DMS 273 treated with DMSO at 0.1 percent for 48 hours (cell line): ENCODE measurements at regions not wholly inside any gene's neighbourhood (a gene's known extent, or its start where the extent isn't known, plus 50 kb on each side); places are given as distances from the start of the nearest gene placed in this dataset.

Experiments
- DNase-seq: peaks from one replicate; lab custom pipeline; 2025; lab: John Stamatoyannopoulos, UW

DNA sequence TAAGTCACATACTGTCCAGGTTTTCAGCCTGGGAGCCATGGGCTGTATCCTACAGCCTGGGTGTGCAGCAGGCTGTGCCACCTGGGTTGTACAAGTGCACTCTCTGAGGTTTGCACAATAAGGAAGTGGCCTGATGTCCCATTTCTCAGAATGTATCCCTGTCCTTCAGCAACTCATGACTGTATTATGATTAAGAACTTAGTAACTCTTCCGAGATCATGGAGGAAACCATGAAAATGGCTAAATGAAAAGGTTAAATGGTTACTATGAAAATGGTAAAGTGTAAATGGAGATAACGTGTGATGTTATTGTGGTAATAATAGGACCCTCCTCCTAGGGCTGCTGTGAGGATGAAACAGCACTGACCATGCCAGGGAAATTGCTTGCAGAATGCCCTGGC lies 227.6 kb downstream of the ANKRD60 start:
- no peak for DNase-seq

DNA sequence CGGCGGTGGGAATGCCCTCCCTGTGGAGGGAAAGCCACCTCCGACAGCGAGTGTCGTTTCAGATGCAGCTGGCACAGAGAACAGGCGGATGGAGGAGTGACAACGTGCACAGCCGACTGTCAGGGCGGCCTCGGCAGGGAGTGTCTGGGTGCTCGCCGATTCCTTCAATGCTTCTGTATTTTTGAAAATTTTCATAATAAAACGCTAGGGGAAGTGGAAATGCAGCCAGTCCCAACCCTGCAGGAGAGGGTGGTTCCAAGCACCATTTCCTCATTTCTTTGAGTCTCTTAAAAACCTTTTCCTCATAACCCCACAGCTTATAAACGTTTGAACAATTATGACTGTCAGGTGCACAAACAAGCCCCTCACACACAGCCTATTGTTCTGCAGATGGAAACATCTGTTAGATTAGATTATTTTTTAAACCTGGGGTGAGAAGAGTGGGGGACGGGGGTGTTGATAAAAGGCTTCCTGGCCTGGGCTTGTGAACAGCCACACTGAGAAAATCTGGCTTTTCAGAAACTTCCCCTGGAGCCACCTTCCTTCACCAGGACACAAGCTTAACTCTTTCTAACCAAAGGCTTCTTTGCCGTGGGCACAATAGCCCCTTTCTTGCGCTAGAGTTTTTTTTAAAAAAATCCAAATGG lies 228.9 kb downstream of the ANKRD60 start:
- DNase-seq: no peak

DNA sequence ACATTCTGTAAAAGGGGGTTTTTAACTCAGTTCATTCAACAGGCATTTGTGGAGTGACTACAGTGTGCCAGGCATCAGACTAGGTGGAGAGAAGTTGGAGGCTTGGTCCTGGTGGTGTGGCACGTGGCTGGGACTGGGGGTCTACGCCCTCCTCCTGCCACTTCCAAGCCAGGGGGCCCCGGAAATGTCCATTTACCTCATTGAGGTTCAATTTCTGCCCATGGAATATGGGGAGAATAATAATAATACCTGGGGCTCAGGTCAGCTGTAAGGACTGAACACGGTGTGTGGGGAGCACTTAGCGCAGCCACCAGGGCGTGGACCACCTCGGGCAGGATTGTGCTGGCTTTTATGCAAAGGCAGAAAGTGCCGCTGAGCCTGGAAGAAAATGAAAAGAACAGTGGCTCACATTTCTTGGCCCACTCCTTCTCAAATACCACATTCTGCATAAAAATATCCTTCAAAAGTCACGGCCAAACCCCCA lies 229.4 kb downstream of the ANKRD60 start:
- no peak for DNase-seq

DNA sequence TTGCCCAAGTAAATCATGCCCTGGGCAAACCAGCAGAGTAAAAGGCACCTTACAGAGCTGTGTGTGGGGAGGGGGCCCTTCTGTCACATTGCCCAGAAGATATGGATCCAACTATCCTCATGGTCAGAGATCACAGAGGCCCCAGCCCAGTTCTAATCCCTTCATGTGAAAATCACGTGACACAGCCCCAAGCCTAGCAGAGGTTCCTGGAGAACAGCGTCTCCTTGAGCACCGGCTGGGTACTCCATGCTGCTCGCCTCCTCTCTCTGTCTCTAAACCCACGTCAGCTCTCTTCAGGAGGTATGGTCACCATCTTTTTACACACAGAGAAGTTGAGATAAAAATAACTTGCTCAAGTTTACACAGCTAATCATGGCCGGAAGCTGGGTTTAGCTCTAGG lies 230.2 kb downstream of the ANKRD60 start:
- DNase-seq: no peak

DNA sequence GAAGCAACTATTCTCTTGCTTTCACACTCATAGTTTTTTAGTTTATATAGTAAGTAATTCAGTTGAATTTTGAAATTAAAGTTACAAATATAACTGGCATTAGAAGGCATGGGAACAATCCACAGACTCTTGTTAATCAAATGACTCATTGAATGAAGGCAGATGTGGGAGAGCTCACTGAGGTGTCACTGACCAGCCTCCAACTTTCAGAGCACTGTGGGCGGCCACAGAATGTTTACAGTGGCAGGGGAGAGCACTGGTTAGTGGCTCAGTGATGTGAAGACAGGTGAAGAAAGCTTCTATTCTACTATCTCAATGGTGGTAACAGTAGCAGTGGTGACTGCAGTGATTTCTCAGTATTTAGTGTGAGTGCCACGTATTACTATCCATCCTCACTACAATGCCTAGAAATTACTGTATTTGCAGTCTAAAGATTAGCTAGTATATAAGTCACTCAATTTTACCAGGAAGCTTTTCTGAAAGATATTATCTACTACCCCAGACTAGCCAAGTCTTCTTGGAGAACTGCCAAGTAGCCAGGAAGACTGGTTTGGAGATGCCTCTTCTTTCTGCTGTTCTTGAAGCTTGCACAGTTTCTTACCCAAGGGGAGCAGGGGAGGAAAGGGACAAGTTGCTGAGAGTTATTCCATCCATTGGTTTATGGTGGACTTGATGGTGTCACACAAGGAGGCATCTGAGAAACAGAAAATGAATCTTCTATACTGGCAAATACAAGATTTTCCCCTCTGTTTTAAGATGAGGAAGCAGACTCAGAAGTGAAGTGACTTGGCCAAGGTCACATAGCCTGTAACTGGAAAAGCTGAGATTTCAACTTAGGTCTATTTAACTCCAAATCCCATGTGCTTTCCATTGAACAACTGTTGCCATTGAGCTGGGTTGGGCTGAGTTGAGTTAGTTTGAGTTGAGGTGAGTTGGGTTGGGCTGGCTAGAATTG lies 231.2 kb downstream of the ANKRD60 start:
- DNase-seq: no peak

DNA sequence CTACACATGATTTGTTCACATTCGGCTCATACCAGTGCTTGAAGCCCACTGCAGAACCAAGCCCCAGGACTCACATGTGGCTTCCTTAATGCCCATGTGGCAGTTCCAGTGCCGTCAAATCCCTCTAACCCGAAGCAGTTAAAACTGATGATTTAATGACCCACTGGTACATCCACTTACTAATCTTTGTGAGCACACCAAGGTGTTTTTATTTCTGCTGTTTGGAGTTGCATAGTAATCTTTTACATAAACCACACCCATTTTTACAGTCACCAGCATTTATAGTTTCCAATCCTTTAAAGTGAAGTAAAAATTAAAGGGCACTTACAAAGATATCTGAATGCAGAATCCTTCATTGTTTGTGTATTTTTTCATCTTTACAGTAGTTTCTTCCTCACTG lies 232.0 kb downstream of the ANKRD60 start:
- DNase-seq: no peak

DNA sequence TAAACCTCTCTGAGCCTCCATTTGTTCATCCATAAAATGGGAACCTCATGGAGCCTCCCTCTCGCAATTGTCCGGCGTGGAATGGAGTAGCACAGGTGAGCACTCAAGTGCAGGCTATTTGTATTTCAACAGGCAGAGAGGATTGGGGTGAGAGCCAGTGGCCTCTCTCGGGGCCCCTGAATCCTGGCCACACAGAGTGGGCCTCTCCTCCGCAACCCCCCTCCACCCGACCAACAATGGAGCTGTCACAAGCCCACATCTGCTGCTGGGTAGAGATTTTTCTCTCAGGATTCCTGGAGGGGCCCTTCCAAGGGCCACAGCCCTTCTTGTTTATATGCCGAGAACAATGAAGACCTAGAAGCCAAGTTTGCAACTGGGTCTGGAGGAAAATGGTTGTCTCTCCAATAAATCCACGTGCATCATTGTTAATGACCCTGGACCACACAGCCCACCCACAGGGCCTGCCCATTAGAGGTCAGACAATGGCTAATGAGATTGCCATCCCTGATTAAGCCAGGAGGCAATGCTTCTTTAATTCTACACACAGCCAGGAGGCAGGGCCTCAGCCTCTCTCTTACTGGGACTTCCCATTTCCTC lies 233.0 kb downstream of the ANKRD60 start:
- DNase-seq: no peak

DNA sequence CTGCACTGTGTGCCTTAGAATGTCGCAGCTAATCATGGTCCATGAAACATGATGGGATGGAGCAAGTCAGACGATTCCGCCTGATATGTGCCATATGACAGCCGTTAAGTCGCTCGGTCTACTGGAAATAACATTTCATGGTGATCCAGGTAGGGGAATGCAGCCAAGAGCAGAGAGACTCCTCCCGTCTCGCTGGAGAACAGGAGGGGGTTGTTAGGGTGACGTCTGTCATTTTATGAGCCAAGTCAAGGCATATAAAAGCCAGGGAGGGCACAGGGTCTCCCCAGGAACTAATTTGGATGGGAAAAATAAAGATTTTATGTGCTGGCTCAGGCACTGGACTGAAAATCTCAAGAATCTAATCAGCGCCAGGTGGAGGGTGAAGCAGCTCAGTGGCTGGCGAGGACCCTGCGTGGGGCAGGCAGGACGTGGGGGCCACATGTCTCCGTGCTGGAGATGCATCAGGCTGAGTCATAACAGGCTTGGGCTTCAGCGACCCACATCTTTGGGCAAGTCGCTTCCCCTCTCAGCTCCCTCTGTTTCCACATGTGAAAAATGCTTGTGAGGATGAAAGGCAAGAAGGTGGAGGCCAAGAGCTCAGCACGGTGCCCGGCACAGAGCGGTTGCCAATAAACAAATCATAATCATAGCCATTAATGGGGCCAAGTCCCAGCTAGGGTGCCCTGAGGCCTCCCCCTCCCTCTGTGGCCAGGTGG lies 234.6 kb downstream of the ANKRD60 start:
- DNase-seq: no peak

DNA sequence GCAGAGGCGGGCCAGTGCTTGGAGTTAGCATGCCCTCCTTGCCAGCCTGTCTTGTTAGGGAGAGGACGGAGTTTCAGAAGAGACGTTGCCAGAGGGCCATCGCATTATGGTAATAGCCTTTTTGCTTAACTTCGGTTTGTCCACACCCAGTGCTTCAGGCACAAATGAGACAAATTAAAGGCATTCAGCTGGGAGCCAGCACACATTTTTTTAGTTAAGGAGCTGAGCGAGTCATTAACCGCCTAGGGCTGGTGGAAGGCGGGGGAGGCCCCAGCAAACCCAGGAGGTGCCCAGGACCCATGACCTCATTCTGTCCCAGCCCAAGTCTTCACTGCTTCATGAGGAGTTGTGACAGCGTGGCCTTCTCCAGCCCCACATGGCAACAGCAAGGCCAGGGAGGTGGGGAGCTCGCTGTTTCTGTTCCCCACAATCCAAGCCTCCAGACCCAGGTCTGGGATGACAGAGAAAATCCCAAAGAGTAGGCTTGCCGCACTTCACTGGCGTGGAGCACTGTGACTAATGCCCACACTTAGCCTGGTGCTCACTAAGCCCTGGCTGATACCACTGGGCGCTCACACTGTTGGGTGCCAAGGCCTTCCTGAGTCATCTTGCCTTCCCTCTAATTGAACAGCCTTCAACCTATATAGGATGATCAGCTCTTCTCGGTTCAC lies 237.1 kb downstream of the ANKRD60 start:
- DNase-seq: no peak

DNA sequence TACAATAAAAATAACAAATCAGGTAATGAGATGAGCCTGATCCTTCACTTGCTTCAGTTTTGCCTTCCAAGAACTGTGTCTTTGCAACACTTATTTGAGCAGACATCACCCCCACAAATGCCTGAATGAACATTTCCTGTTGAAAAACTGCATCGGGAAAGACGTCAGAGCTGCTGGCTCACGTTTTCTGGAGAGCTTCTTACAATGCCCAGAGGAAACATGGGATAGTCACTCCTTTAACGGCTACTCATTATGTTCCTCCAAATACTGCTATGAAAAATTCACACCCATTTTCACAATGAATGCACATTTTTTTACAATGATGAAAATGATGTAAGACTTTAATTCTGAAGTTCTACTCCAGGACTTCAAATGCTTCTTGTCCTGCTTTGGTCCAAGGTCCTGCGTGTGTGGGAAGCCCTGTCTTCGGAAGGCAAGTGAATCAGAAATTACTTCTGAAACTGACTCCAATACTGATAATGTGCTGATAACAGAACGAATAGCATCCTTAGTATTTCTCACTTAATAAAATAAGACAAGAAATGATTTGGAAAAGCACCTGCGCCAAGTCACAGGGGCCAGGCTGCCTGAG lies 238.0 kb downstream of the ANKRD60 start:
- no peak for DNase-seq

DNA sequence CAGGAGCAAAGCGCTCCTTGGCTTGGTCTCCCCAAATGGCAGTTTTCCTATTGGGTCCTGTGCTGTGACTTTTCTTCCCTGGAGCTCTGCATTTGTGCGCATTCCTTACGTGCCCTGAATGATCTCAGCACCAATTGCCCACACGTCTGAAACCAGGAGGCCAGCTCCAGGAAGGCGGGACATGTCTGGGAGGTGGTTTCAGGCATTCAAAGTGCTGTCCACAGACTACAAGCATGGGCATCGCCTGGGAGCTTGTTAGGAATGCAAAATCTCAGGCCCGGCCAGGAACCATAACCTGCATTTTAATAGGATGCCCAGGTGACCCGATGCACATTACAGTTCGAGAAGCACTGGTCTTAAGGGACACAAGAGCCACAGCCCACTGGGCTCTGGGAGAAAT lies 239.6 kb downstream of the ANKRD60 start:
- DNase-seq: no peak

DNA sequence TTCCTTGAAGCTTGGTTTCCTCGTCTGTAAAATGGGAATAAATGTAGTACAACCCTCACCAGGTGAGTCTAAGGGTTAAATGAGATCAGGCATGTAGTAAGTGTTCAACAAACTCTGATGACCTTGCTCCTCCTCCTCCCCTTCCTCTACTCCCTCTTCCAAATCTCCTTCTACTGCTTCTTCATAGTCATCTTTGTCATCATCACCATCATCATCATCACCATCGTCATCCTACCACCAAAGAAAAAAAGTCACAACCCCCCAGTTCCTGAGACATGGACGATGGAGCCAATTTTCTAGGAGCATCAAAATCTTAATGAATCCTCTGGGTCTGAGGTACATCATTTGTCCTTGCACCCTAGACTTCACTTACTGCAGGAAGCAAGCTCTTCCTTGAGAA lies 240.0 kb downstream of the ANKRD60 start:
- no peak for DNase-seq

DNA sequence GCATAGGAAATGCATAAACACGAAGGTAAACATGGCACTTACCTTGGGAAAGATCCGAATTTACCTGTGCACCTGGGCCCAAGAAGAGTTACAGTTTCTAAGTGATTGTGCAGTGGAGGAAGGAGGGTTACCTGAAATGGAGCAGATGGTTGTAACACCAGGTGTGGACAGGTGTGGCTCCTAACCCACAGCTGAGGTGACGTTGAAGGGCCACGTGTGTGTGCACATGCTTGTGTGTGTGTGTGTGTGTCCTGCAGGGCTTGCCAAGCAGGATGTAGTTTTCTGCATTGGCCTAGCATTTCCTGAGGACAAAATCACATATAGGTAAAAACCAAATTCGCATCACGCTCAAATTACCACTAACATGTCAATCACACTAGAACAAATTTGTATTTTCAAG lies 240.8 kb downstream of the ANKRD60 start:
- DNase-seq: no peak

DNA sequence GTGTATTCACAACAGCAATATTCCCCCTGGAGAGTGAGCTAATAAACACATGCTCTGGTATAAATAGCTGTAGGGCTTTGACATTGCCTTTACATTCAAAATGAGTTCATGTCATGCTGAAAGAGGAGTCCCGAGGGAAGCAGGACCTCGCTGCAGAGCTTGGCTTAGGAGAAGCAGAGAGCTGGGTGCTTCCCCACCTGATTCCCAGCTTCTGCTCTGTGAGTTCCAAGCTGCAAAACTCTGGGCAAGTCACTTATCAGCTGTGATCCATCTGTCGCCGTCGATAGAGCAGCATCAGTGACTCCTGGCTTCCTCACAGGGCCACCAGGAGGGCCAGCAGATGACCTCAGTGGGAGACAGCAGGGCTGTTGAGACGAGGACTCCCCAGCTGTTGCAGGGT lies 241.8 kb downstream of the ANKRD60 start:
- no peak for DNase-seq

DNA sequence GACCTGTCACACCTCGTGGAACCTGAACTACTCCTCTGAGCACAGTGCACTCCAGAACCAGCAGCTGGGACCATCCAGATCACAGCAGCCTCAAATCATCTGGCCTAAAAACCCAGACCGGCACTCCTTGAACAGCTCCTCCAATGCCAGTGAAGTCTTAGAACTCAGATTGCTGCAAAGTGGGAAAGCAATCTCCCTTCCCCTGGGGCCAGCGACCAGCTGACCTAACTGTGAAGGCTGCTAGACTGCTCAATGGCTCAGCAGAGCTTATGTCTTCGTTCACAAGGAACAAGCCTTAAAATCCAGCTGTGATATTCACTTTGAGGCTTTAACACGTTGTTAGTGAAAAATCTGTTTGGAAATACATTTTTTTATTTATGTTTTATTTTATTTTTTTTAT lies 243.2 kb downstream of the ANKRD60 start:
- no peak for DNase-seq

DNA sequence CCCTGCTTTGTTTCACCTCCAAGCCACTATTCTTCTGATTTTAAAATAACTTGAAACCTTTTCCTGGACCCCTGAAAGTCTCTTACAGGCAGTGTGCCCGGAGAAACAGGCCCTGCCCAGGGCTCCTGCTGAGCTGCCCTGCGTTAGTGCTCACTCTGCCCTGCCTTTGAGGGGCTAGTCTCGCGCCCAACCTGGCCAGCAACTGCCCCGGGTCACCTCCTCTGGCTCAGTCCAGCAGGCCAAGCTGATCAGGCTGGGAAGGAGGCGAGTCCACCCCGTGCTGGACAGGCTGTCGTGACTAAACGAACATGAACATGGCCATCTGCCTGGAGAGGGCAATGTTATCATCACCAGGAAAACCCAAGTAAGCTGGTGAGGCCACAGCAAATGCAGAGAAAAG lies 245.4 kb downstream of the ANKRD60 start:
- no peak for DNase-seq

DNA sequence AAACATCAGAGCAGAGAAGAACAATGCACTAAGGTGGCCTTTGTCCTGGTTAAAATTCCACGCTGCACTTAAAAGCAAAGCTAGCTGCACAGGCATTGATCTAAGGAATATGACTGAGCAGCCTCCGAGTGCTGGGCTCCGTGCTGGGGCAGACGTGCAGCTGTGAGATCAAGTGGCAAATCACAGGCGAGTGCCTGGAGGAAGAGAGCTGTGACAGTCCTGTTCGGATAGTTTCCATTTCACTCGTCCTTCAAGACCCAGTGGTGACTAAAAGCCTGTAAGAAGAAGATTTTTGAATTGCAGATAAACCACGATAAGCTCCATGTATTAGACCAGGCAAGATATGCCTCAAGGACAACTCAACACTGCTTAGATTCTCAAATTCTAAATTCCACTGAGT lies 247.9 kb downstream of the ANKRD60 start:
- no peak for DNase-seq

DNA sequence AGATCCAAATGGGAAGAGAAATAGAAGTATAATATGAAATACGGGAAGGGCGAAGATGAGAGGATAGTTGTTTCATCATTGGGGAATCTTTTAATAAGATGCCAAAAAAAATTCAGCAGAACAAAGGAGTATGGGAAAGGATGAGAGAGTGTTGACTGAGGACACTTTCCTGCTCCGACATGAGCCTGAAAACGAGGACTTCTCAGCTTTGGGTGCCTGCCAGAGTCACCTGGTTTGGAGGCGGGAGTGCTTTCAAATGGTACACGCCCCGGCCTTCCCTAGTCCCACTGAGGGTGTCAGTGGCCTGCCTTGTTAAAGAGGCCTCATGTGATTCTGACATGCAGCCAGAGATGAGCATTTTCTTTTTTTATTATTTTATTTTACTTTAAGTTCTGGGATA lies 250.9 kb downstream of the ANKRD60 start:
- no peak for DNase-seq

DNA sequence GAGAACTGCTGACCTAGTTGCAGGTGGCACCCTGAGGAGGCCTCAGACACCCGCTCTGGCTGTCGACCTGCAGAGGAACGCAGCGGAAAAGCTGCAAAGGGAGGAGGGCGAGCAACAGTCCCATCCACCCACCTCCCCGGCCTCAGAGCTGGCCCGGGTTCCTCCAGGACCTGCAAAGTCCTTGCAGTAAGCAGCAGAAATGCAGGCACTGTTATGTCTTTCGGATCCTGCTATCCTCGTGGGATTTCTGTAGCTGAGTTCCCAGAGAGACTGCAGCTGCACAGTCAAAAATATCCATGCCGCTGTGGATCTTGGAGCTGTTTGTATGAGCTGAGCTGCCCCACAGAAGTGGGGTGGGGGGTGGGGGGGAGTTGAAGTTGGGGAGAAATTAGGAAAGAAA lies 251.3 kb downstream of the ANKRD60 start:
- no peak for DNase-seq

DNA sequence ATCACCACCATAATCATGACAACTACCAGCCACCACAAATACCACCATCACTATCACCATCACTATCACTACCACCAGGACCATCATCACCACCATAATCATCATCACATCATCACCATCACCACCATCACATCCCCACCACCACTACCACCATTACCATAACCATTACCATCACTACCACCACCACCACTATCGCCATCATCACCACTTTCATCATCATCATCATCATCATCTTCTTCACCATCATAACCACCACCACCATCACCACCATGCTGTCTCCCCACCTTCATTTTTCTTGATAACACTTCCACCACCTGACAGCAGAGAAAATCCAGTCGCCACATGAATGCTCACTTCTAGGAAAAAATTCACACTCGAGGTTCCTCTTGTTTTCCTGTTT lies 253.6 kb downstream of the ANKRD60 start:
- no peak for DNase-seq

DNA sequence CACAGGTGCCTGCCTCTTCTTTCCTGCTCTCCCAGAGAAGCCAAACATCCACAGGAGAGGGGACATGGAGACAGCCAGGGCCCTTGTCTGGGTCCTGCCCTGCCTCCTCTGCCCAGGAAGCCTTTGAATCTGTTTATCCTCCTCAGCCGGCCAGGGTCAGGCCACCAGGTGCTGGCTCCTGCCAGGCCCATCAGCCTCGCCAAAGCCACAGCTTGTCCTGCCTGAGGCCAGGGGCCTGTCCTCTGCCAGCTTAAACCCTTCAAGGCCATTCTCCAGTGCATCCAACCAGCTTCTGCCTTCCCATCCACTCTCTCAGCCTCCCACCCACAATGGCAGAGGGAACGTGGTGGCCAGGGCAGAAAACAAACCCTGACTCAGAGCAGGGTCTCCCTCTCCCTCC lies 254.6 kb downstream of the ANKRD60 start:
- no peak for DNase-seq
